Lower leg skin (tissue), 4 donors: ENCODE measurements at regions not wholly inside any gene's neighbourhood (a gene's known extent, or its start where the extent isn't known, plus 50 kb on each side); places are given as distances from the start of the nearest gene placed in this dataset.

Experiments
- DNase-seq, 2 donors: peaks; one replicate each; pipeline ENCODE4 v3.0.0-alpha.2; 2019; ENCODE audit warnings: low spot score in 2 of 2
- H3K4me3 ChIP-seq: fragments of 200-600 bp; sonication (generic); 2 replicates; pipeline ENCODE4 v1.5.1; 2017; ENCODE audit warnings: mild to moderate bottlenecking, low read depth; ENCODE audit not compliant: poor library complexity, severe bottlenecking
- POLR2A ChIP-seq, 2 donors: fragments of 450-650 bp; IDR thresholded peaks; one replicate each; pipeline ENCODE4 v1.6.1; 2016 to 2017; ENCODE audit warnings: antibody characterized with exemption in 2 of 2, mild to moderate bottlenecking in 1 of 2, moderate library complexity in 1 of 2
- WGBS, 2 donors: methylation state at CpG; one replicate each; pipeline ENCODE4 v1.1.5; 2018; 5-methylcytosine and 5-hydroxymethylcytosine counted together
- intact Hi-C: fragments of 100-400 bp; cut with DNase I; formaldehyde crosslinking; loops from one replicate; pipeline ENCODE4 v1.15.0; 2023; ENCODE audit warnings: low total_unique reads
- TF ChIP-seq, protein P1 (sequence below), 3 donors: fragments of 450-650 bp; IDR thresholded peaks; one replicate each; pipeline ENCODE4 v1.5.1; 2016; ENCODE audit warnings: antibody characterized with exemption in 3 of 3, mild to moderate bottlenecking in 3 of 3, moderate library complexity in 2 of 3

DNA sequence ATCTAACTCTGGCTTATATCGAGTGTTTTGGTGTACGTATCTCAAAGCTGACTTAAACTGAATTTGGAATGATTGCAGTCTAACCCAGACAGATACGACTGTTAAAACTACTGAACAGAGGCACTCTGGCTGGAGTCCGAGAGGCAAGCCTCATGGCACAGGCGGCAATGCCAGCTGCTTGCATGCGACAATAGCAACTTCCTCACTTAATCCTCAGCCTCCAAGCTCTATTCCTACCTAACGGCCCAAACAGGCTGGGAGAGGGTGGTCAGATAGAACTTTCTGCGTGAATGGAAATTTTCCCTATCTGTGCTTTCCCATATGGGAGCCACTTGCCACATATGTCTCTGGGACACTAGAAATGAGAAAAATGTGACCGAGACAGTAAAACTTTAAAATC lies 292.0 kb upstream of the KLF6 start:
- no peak for DNase-seq
- WGBS, 2 donors = 76 to 79% methylated on average over 9 of the region's 9 CpGs
- H3K4me3 ChIP-seq = no peak overlapping the region
- intact Hi-C loops = no loop called here
- TF ChIP-seq POLR2A (IDR thresholded peaks at IDR 0.05) = no peak
- TF ChIP-seq, protein P1, sequence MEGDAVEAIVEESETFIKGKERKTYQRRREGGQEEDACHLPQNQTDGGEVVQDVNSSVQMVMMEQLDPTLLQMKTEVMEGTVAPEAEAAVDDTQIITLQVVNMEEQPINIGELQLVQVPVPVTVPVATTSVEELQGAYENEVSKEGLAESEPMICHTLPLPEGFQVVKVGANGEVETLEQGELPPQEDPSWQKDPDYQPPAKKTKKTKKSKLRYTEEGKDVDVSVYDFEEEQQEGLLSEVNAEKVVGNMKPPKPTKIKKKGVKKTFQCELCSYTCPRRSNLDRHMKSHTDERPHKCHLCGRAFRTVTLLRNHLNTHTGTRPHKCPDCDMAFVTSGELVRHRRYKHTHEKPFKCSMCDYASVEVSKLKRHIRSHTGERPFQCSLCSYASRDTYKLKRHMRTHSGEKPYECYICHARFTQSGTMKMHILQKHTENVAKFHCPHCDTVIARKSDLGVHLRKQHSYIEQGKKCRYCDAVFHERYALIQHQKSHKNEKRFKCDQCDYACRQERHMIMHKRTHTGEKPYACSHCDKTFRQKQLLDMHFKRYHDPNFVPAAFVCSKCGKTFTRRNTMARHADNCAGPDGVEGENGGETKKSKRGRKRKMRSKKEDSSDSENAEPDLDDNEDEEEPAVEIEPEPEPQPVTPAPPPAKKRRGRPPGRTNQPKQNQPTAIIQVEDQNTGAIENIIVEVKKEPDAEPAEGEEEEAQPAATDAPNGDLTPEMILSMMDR (IDR thresholded peaks at IDR 0.05) = no peak

DNA sequence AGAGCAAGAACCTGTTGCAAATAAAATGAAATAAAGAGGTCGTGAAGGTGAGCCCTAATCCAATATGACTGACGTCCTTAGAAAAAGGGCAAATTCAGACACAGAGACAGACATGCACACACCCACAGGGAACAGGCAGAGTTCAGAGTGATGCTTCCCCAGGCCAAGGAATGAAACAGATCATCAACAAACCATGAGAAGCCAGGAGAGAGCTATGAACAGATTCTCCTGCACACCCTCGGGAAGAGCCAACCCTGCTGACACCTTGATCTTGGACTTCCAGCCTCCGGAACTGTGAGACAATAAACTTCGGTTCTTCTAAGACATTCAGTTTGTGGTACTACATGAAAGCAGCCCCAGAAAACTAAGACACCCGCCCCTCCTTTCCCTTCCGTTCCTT lies 290.4 kb upstream of the KLF6 start:
- intact Hi-C loops = no loop called here
- no peak for DNase-seq
- 86 to 92% methylated on average over 7 of the region's 7 CpGs for WGBS, 2 donors
- TF ChIP-seq POLR2A (IDR thresholded peaks at IDR 0.05) = no peak
- TF ChIP-seq, protein P1 (IDR thresholded peaks at IDR 0.05) = no peak
- H3K4me3 ChIP-seq = no peak overlapping the region

DNA sequence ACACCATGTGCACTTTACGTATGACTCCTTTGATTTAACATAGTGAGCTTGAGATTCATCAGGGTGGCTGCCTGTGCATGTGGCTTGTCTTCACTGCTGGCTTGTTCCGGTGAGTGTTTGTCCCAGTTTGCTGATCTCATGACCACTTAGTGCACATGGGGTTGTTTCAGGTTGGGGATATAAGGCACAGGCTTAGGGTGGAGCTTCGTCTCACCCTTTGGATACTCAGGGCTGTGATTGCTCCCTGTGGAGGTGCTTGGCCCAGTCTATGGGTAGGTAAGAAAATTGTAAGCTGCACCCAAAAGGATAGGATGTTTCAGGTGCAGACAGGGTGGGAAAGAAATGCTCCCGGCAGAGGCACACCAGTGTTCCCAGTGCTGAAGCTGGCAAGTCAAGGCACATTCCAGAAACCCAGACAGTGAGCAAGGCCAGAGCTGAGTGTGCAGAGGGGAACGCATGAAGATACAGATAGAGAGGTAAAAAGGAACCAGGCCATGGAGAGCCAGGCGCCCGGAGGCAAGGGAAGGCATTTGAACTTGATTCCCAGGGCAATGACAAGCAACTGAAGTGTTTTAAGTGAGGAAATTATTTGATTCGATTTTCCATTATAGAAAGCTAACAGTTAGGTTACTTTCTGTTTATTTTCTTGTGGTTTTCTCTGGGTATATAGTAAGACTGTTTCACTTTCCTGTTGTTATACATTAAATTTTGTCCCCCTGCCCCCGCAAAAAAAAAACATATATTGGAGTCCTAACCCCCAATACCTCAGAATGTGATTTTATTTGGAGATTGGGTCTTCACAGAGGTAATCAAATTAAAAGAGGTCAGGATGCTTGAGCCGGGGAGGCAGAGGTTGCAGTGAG lies 289.8 kb upstream of the KLF6 start:
- WGBS, 2 donors = 49 to 58% methylated on average over 10 of the region's 10 CpGs
- intact Hi-C loops = no loop called here
- no peak overlapping the region for H3K4me3 ChIP-seq
- no peak for TF ChIP-seq POLR2A (IDR thresholded peaks at IDR 0.05)
- TF ChIP-seq, protein P1 (IDR thresholded peaks at IDR 0.05) = no peak
- DNase-seq = no peak

DNA sequence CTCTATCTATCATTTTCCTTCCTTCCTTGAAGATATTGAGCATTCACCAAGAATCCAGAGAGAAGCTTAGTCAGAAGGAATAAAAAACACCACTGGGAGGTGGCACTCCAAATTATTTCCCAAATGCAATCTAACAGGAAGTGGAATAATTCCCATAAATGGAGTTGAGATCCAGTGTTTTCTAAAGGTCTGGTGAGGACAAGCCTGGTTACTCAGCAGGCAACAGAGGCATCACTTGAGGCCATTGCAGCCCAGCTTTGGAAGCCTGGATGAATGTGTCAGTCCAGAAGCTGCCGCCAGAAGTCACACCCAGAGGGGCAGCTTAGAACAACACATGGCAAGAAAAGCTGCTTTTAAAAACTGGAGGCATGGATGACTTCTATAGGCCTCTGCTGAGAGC lies 288.9 kb upstream of the KLF6 start:
- TF ChIP-seq, protein P1 (IDR thresholded peaks at IDR 0.05) = no peak
- no peak for TF ChIP-seq POLR2A (IDR thresholded peaks at IDR 0.05)
- H3K4me3 ChIP-seq = no peak overlapping the region
- 28 to 40% methylated on average over 1 of the region's 1 CpG for WGBS, 2 donors
- intact Hi-C loops = no loop called here
- no peak for DNase-seq

DNA sequence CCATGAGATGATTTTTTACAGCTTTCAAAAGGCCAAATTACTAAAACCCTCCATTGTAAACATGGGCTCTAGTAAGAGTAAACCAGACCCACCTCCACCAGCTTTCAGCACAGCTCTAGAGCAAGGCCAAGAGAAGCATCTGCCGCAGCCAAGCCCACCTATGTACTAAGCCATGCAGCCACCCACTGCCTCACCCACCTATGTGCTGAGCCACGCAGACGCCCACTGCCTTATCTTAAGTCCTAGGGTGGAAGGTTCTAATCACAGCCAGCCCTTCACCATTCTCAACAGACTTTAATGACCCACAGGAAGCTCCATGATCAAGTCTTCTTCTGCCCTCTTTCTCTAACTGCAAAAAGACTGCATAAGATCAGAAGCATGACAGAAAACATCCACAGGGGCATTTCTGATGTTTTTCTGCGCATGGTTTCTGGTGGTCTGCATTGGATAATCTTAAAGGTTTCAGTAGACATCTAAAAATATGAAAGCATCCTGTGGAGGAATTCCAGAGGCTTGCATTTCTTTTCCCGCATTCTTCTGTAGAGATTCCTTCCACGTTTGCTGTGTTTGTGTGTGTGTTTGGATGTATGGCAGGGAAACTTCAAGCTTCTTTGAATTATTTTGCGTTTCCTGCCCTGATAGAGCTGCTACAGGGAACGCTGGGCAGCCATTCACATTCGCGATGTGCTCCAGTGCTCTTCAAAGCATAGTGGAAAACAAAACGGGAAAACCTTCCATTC lies 286.1 kb upstream of the KLF6 start:
- H3K4me3 ChIP-seq = no peak overlapping the region
- WGBS, 2 donors = 92 to 97% methylated on average over 11 of the region's 11 CpGs
- DNase-seq = no peak
- no peak for TF ChIP-seq POLR2A (IDR thresholded peaks at IDR 0.05)
- TF ChIP-seq, protein P1 (IDR thresholded peaks at IDR 0.05) = no peak
- intact Hi-C loops = no loop called here
